H4 (cell line): ENCODE measurements at regions not wholly inside any gene's neighbourhood (a gene's known extent, or its start where the extent isn't known, plus 50 kb on each side); places are given as distances from the start of the nearest gene placed in this dataset.

Source experiments
- DNase-seq: peaks from one replicate; pipeline ENCODE4 v3.0.0-alpha.2; 2015; ENCODE audit warnings: low spot score

GRCh38 chr2:176679061-176679669 is 409.9 kb downstream of the MTX2 start:
- no peak for DNase-seq

GRCh38 chr2:176680916-176681516 is 411.8 kb downstream of the MTX2 start:
- DNase-seq = no peak

GRCh38 chr2:176681584-176682115 is 412.4 kb downstream of the MTX2 start:
- no peak for DNase-seq

GRCh38 chr2:176682278-176682677 is 413.0 kb downstream of the MTX2 start:
- no peak for DNase-seq

GRCh38 chr2:176683618-176684111 is 414.4 kb downstream of the MTX2 start:
- DNase-seq = no peak

GRCh38 chr2:176685908-176686307 is 416.7 kb downstream of the MTX2 start:
- DNase-seq = no peak

- no peak for DNase-seq
These were observed 417.1 kb downstream of the MTX2 start for GRCh38 chr2:176686328-176686727.

GRCh38 chr2:176687342-176687741 is 418.1 kb downstream of the MTX2 start:
- no peak for DNase-seq

- no peak for DNase-seq
These were observed 418.7 kb downstream of the MTX2 start for GRCh38 chr2:176687944-176688343.

- no peak for DNase-seq
These were observed 420.5 kb downstream of the MTX2 start for GRCh38 chr2:176689711-176690110.

- no peak for DNase-seq
These were observed 422.2 kb downstream of the MTX2 start for GRCh38 chr2:176691471-176691870.

GRCh38 chr2:176692533-176692932 is 423.3 kb downstream of the MTX2 start:
- DNase-seq = no peak

GRCh38 chr2:176699098-176699497 is 429.9 kb downstream of the MTX2 start:
- no peak for DNase-seq

GRCh38 chr2:176699644-176700043 is 430.4 kb downstream of the MTX2 start:
- no peak for DNase-seq

- no peak for DNase-seq
These were observed 432.9 kb downstream of the MTX2 start for GRCh38 chr2:176702131-176702530.

GRCh38 chr2:176704282-176704858 is 435.1 kb downstream of the MTX2 start:
- DNase-seq = no peak

- DNase-seq = no peak
These were observed 440.1 kb downstream of the MTX2 start for GRCh38 chr2:176709149-176709951.

- DNase-seq = no peak
These were observed 440.7 kb downstream of the MTX2 start for GRCh38 chr2:176709991-176710390.

GRCh38 chr2:176710657-176711186 is 441.5 kb downstream of the MTX2 start:
- DNase-seq = no peak

- DNase-seq = no peak
These were observed 456.8 kb downstream of the MTX2 start for GRCh38 chr2:176725873-176726645.

GRCh38 chr2:176727696-176728095 is 458.5 kb downstream of the MTX2 start:
- no peak for DNase-seq
